ENCODE measurements at regions not wholly inside any gene's neighbourhood (a gene's known extent, or its start where the extent isn't known, plus 50 kb on each side); places are given as distances from the start of the nearest gene placed in this dataset.

- no peak for DNase-seq
These were observed 392.1 kb downstream of the RAD51AP2 start for GRCh38 chr2:17125989-17126620.

GRCh38 chr2:17124575-17125318, 393.5 kb downstream of the RAD51AP2 start:
- no peak for DNase-seq

GRCh38 chr2:17122887-17123501, 395.2 kb downstream of the RAD51AP2 start:
- peak in 3 of 4 experiments; percentile 3 to 4 (median 3) for DNase-seq

GRCh38 chr2:17115466-17115865, 402.8 kb downstream of the RAD51AP2 start:
- no peak for DNase-seq

DNA sequence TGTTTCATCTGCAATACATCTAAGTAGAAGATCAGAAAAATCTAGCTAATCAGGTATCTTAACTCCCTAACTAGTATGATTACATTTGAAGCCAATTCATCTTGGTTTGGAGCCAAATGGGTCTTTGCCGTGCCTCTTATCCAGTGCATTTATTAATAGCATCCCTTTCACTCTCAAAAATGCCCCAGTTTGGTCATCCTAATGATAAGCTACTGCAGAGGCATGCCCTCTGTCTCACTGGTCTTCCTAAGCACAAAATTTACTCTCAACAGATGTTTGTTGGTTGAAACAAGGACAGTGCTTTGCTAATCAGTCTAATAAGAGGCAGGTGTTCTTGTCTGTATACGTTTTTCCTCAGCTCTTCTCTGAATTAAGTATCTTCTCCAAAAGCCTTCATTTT, 403.2 kb downstream of the RAD51AP2 start:
- DNase-seq: no peak

- no peak for DNase-seq
These were observed 410.4 kb downstream of the RAD51AP2 start for GRCh38 chr2:17107871-17108270.

- DNase-seq: no peak
These were observed 411.1 kb downstream of the RAD51AP2 start for GRCh38 chr2:17107151-17107550.

GRCh38 chr2:17106418-17106817, 411.8 kb downstream of the RAD51AP2 start:
- DNase-seq: no peak

DNA sequence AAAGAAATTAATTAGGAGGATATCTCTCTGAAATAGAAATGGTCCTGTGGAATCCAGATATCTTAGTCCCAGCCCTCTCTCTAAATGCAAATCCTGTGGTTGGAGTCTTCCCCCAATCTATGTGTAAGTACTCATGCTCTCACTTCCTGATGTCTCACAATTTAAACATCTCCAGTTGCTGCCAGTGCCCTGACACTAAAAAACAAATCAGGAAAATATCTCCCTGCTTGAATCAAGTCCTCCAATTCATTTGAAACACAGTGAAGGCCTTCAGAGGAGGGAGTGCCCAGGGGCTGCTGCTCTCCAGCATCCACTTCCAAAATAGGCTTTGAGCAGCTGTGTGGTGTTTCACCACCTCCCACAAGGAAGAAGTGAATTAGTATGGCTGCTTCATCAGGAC, 413.8 kb downstream of the RAD51AP2 start:
- peak in 1 of 4 experiments; percentile 3 for DNase-seq

DNA sequence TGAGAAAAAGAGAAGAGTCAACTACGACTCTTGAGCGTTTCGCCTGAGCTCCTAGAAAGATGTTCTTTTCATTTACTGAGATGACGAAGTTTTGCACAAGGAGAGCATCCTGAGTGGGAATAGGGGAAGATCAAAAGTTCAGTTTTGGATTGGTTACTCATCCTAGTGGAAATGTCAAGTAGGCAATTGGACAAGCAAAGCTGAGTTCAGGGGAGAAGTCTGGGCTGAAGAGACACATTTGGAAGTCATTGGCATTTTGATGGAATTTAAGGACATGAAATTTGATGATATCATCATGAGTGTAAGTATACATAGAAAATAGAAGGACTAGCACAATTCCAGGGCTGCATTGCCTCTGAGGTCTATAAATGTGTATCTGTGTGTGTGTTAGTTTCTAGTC, 416.6 kb downstream of the RAD51AP2 start:
- no peak for DNase-seq

DNA sequence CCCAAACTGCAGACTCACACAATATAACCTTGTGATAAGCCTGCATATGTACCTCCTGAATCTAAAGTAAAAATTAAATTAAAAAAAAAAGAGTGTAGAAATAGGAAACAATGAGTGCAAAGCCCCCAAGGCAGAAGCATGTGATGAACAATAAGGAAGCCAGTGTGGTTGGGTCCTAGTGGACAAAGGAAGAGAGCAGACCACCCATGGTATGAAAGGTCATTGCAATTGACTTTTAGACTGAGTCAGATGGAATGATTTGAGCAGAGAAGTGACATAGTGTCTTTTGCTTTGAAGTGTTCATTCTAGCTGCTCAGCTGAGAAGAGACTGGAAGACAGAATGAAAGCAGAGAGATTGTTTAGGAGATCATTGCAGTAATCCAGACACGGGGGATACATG, 417.1 kb downstream of the RAD51AP2 start:
- DNase-seq: no peak

GRCh38 chr2:17095340-17095739, 422.9 kb downstream of the RAD51AP2 start:
- no peak for DNase-seq

DNA sequence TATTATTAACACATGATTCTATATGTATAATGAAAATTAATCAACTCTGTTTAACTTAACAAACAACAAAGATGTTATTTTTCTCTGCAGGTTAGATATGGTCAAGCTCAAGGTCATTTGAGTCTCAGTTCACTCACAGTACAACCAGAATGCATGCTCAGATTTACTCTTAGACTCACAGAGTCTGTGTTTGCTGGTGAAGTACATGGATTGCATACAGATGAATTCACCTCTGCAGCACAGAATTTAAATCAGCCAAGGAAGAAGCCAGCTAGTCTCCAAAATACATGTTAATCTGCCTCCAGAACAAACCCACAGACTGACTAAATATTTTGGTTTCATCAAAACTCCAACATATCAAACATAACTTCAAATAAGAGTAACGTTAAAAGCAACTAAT, 424.5 kb downstream of the RAD51AP2 start:
- no peak for DNase-seq

GRCh38 chr2:17086990-17087389, 421.4 kb upstream of the CYRIA start:
- DNase-seq: no peak

GRCh38 chr2:17085546-17086202, 420.0 kb upstream of the CYRIA start:
- DNase-seq: no peak

- no peak for DNase-seq
These were observed 419.2 kb upstream of the CYRIA start for GRCh38 chr2:17084877-17085276.

DNA sequence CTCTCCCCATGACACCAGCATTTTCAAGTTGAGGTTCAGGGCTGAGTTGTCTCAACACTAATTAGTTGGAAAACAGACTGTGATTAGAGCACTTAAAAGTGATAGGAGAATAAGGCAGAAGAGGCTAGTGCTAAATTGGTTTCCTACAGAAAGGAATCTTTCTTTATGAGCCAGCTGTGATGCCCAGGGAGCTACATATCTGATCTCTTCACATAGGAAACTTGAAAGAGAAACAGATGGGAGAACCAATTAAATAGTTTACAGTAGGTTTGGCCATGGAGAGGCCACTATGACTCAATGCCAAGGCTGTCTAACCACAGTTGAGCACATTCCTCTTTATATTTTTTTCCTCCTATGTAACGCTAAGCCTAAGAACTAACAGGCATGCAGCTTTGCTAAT, 418.3 kb upstream of the CYRIA start:
- no peak for DNase-seq

DNA sequence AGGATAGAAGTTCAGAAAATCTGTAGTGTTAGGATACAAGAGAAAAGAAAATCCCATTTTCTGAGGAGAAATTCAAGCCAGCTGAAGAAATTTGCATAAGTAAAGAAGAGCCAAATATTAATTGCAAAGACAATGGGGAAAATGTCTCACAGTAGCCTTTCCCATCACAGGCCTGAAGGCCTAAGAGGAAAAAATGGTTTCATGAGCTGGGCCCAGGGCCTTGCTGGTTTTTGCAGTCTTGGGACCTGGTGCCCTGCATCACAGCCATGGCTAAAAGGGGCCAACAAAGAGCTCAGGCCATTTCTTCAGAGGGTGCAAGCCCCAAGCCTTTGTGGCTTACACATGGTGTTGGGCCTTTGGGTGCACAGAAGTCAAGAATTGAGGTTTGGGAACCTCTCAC, 413.6 kb upstream of the CYRIA start:
- DNase-seq: no peak

DNA sequence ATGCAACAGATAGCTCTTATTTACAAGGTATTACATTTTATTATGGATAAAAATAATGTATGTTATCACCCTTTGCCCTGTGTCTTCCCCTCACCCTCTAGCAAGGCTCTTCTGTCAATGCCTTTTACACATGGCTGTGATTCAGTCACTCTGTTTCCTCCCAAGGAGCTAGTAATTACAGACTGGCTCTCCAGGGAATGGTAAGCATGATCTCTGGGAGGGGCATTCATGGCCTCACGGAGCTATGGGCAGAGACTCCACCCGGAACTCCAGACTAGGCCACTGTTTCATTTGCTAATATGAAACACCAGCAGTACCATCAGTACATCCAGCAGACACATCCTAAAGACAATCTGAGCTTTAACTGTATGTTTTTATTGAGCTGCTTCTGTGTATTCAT, 410.9 kb upstream of the CYRIA start:
- no peak for DNase-seq

DNA sequence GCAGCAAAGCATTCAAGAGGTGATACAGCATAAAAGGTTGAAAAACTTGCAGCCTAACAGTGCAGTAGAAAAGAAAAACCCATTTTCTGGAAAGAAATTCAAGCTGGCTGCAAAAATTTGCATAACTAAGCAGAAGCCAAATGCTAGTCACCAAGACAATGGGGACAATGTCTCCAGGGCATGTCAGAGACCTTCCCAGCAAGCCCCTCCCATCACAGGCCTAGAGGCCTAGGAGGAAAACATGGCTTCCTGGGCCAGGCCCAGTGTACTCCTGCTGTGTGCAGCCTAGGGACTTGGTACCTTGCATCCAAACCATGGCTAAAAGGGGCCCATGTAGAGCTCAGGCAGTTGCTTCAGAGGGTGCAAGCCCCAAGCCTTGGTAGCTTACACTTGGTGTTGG, 405.1 kb upstream of the CYRIA start:
- no peak for DNase-seq

GRCh38 chr2:17069564-17069963, 403.9 kb upstream of the CYRIA start:
- no peak for DNase-seq

- DNase-seq: no peak
These were observed 402.4 kb upstream of the CYRIA start for GRCh38 chr2:17068021-17068420.

DNA sequence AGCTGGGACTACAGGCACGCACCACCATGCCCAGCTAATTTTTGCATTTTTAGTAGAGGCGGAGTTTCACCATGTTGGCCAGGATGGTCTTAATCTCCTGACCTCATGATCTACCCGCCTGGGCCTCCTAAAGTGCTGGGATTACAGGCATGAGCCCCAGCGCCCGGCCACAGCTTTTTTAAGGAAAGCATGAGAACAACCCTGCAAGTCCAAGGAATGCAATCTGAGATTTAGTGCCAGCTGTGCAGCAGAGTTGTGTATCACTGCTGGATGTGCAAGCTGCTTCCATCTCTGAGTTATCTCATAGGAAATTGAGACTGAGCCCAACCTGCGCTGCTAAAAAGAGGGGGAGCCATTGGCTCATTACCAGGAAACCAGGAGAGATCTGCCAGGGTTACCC, 399.9 kb upstream of the CYRIA start:
- DNase-seq: no peak

DNA sequence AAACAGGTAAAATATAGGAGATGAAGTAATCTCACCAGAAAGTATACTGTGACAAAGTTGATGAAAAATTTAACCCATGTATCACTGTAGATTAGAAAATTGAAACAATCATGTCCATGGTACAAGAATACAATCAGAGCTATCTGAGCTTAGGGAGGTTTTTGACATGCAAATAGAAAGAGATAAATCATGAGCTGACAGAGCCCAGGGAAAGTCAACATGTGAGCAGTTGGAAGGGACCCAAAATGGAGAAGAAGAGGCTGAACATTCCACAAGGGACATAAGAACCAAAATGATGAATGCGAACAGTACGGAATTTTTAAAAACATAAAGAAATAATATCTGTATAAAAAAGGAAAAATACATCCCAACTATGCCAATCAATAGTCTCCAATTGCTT, 395.4 kb upstream of the CYRIA start:
- no peak for DNase-seq

Data from suppressor macrophage (primary cell).